ENCODE measurements at regions not wholly inside any gene's neighbourhood (a gene's known extent, or its start where the extent isn't known, plus 50 kb on each side); places are given as distances from the start of the nearest gene placed in this dataset.
A peak's percentile ranks its signal among the peaks of the same experiment; 100 is the strongest.
"Not testable (repeated sequence)": the region's sequence is repeated elsewhere in the genome, so short reads cannot be mapped to it uniquely, and the experiment has no call there.

DNA sequence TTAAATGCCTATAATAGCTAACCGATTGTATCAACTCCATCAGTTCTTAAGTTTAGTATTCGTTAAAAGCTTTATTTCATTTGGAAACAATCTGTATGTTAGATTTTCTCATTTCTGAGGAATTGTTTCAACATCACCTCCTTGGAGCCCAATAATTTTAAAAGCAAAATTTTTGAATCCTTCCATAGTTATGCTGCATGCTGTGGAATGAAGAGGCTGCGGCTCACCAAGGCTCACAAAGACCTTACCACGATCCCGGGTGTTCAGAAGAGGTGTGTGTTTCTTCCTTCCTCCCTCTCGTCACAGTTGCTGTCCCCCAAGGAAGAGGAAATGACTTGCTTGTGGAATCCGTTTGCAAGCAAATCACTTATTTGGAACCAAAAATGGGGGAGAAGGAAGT lies 143.8 kb downstream of the FGF1 start:
- no peak for ATAC-seq
- no peak overlapping the region for H3K27ac Mint-ChIP-seq
- no peaks in the 10 kb centered on the region for H3K36me3 Mint-ChIP-seq
- no peak for DNase-seq (ENCODE audit: low spot score in 2 of 2)
- no peaks in the 10 kb centered on the region for H3K9me3 Mint-ChIP-seq

DNA sequence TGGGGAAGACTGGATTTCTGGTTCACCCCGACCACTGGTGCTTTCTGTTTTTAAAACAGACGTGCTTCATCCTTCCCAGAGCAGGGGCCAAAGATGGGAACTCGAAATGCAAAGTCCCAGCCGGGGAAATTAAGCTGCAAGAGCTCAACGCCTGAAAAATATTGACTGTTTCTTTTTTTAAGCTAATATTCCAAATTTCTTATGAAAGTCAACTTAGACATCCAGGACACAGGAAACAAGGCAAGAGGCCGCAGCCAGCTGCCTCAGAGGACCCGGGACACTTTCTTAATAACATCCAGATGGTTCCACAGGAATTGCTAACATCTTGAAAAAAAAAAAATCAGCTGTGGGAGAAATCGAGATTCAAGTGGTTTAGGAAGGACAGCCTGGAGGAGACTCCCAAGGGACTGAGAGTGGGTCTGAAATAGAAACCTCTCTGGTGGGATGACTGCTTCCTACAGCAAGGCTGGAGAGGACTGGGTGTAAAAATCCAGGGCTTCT lies 144.9 kb downstream of the FGF1 start:
- H3K9me3 Mint-ChIP-seq: no peaks in the 10 kb centered on the region
- DNase-seq (ENCODE audit: low spot score in 2 of 2) (no peak), ATAC-seq (no peak)
- H3K27ac Mint-ChIP-seq: no peak overlapping the region
- H3K36me3 Mint-ChIP-seq: no peaks in the 10 kb centered on the region

DNA sequence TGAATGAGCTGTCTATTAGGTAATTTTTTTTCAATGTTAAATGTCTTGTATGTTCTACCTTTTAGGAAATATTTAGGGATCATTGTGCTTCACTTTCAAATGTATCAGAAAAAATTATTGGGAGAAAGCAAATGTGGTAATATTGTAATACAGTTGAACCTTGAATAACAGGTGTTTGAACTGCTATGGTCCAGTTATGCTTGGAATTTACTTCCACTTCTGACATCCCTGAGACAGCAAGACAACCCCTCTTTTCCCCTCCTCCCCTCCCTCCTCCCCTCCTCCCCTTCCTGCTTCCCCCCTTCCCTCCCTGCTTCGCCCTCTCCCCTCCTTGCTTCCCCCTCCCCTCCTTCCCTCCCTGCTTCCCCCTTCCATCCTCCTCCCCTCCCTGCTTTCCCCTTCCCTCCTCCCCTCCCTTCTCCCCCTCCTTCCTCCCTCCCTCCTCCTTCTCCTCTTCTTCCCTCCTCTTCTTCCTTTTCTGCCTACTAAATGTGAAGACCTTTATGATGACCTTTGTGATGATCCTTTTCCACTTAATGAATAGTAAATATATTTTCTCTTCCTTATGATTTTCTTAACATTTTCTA lies 146.6 kb downstream of the FGF1 start:
- no peak for ATAC-seq
- no peak for DNase-seq (ENCODE audit: low spot score in 2 of 2)
- Mint-ChIP-seq H3K36me3 (no peaks in the 10 kb centered on the region), H3K27ac (no peak overlapping the region), H3K9me3 (no peaks in the 10 kb centered on the region)

DNA sequence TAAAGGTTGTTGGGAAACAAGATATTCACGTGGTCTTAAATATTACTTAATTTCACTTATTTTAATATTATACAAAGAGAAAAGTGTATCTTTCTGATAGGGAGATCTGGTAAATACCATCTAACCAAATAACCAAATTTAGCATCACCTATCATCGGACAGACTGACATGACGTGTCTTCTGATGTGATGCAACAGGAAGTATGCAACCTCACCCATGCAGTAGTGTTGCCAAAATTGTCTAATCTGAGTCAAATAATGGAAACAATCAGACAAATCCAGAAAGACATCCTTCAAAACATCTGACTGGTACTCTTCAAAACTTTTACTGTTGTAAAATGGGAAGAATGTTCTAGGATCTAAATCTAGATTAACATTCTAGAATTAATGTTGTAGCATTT lies 148.0 kb downstream of the FGF1 start:
- ATAC-seq: no peak
- peaks cover 0 to 2% of the 10 kb centered on the region in 2 donors for H3K9me3 Mint-ChIP-seq
- no peaks in the 10 kb centered on the region for H3K36me3 Mint-ChIP-seq
- DNase-seq (ENCODE audit: low spot score in 2 of 2): no peak
- no peak overlapping the region for H3K27ac Mint-ChIP-seq

DNA sequence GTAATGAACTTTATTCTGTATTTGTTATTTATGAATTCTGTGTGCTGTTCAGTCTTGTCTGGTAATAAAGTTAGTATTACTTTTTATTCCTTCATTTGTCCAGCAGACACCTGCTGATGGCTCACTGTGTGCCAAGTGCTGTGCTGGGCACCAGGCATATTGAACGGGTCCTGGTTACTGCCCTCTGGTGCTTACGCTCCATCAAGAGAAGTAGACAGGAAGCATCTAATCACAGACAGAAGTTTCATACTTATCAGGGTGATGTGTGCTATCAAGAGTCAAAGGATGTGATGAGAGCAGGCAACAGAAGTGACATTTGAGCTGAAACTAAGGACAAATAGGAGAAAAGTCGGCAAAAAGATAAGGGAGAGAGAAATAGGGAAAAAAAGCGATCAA lies 153.1 kb downstream of the FGF1 start:
- H3K36me3 Mint-ChIP-seq: no peaks in the 10 kb centered on the region
- H3K9me3 Mint-ChIP-seq: peaks cover 0 to 5% of the 10 kb centered on the region in 2 donors
- no peak for ATAC-seq
- DNase-seq (ENCODE audit: low spot score in 2 of 2): no peak
- H3K27ac Mint-ChIP-seq: peak overlapping the region in 1 of 2 donors; percentile 33

DNA sequence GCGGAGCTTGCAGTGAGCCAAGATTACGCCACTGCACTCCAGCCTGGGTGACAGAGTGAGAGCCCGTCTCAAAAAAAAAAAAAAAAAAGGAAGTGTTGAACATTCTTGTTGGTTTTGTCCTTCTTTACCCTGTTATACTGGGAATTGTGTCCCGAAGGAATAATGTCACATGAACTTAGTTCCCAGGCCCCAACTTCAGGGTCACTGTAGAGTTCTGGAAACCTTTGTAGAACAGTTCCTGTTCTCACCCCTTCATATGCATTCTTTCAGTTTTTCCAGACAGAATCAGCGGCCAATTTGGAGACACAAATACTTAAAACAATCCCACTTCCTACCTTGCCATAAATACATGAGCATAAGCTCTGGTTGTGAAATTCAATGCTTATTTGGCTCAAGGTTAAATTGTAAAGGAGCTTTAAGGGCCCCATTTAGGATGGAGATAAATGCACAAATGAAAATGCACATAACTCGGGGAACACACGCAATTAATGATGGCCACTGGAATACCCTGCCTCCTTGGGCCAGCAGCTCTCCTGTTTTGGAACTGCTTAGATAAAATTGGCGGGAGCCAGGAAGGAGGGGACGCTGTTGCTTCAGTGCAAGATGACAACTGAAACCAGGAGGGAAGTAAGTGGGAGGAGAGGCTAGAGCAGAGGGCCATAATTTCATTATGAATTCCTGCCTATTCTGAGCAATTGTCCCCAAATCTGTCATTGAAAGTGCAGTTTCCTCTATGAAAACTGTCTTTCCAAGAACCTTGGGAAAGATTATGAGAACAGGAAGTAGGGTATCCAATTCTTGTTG lies 153.7 kb downstream of the FGF1 start:
- H3K9me3 Mint-ChIP-seq: peaks cover 0 to 5% of the 10 kb centered on the region in 2 donors
- peak overlapping the region in 1 of 2 donors; percentile 33 for H3K27ac Mint-ChIP-seq
- H3K36me3 Mint-ChIP-seq: no peaks in the 10 kb centered on the region
- DNase-seq (ENCODE audit: low spot score in 2 of 2): no peak
- ATAC-seq: no peak

DNA sequence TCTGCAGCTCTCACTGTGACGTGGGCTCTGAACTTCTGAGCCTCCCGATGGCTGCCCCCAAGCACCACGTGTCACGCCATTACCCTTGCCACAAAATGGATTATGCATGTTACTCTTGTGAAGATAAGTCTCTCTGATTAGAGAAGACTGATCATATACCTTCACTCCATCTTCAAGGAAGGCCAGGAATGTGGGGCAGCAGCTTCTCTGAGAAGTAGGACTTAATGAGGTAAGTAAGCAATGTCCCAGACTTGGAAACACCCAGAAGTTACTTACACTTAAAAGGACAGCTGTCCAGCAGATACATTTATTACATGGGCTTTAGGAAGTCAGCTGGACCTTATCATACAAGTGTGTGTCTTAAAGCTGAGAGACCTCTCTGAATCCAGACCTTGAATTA lies 155.0 kb downstream of the FGF1 start:
- DNase-seq (ENCODE audit: low spot score in 2 of 2) (no peak), ATAC-seq (no peak)
- Mint-ChIP-seq H3K36me3 (no peaks in the 10 kb centered on the region), H3K27ac (no peak overlapping the region), H3K9me3 (peaks cover 0 to 5% of the 10 kb centered on the region in 2 donors)

DNA sequence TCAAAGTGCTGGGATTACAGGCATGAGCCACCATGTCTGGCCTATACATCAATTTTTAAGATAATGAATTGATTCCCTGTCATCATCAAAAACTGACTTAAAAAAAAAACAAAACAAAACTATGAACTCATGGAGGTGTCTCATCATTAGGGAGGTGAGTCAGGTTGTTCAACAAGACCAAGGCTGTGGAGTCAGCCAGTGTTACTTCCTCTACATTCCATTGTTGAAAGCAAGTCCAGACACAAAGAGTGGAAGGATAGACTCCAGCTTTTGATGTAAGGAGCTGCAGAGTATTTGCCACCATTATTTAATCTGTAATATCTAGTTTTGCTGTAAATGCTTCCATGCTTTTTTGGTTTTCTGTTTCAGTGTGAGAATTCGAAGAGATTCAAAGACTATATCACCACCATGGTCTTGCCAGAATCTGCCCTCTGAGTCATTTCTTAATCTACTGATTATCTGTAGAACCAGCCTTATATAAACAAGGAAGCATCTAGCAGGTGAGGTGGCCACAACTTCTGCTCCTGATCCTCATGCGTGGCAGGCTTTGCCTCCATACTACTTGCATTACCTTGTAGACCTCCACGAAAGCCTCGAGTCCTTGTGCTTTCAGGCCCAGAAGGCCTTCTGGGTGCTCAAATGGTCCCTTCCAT lies 156.1 kb downstream of the FGF1 start:
- Mint-ChIP-seq H3K36me3 (no peaks in the 10 kb centered on the region), H3K27ac (no peak overlapping the region), H3K9me3 (peaks cover 0 to 5% of the 10 kb centered on the region in 2 donors)
- DNase-seq (ENCODE audit: low spot score in 2 of 2) (no peak), ATAC-seq (peak; percentile 31 to 43)

DNA sequence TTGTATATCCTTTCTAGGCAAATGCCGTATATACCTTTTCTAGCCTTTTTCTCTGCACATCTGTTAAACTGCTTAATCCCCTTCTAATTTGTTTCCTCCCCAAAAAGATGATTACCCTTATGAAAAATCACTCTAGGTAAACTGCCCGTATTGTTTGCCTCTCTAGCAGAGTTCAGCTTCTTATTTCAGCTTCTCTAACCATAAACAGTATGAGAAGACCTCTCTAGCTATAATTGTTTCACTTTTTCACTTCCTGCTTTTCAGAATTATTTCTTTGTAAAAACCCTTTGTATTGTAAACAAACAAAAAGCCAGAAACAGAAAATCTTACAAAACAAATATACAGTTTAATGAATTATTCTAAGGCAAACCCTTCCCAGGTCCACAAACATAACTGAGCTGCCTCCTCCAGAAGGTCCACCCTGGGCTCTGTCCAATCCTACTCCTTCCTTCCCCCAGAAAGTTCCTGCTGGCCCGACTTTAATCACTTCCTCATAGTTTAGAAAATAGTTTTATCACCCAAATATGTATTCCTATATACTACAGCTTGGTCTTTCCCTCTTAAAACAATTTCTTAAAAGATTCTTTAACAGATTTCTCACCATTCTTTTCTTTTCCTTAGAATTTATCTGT lies 158.1 kb downstream of the FGF1 start:
- Mint-ChIP-seq H3K9me3 (peaks cover 0 to 1% of the 10 kb centered on the region in 2 donors), H3K36me3 (no peaks in the 10 kb centered on the region), H3K27ac (peak overlapping the region in 1 of 2 donors; percentile 31)
- DNase-seq (ENCODE audit: low spot score in 2 of 2) (no peak), ATAC-seq (no peak)

DNA sequence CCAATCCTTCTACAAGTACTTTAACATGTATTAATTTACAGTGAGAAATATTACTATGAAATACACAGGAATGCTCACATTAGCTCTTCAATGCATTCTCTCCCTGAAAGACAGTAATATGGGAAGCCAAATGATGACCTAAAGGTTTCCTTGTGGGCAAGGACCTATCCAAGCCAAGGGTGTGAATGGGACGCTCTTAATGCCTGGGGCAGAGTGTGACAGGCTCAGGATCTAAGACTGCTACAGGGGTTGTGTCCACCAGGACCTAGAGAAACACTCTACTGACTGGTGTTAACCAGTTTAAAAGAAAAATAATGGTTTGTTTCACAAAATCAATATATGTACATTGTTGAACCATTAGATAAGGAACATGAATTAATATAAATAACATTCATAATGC lies 158.7 kb downstream of the FGF1 start:
- H3K36me3 Mint-ChIP-seq: no peaks in the 10 kb centered on the region
- ATAC-seq (no peak), DNase-seq (ENCODE audit: low spot score in 2 of 2) (no peak)
- H3K27ac Mint-ChIP-seq: no peak overlapping the region
- no peaks in the 10 kb centered on the region for H3K9me3 Mint-ChIP-seq

DNA sequence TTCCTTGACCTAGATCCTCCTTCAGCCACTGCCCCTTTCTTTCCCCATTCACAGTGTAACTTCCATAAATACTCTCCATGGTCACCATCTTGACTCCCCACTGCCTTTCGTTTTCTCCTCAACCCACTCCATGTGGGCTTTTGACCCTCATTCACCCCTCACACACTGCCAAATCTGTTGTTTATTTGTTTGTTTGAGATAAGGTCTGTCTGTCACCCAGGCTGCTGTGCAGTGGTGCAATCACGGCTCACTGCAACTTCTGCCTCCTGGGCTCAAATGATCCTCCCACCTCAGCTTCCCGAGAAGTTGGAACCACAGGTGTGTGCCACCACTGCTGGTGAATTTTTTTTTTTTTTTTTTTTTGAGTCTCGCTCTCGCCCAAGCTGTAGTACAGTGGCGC lies 162.9 kb downstream of the FGF1 start:
- no peaks in the 10 kb centered on the region for H3K36me3 Mint-ChIP-seq
- no peak for ATAC-seq
- H3K9me3 Mint-ChIP-seq: peaks cover 0 to under 1% of the 10 kb centered on the region in 2 donors
- H3K27ac Mint-ChIP-seq: no peak overlapping the region
- DNase-seq (ENCODE audit: low spot score in 2 of 2): no peak

DNA sequence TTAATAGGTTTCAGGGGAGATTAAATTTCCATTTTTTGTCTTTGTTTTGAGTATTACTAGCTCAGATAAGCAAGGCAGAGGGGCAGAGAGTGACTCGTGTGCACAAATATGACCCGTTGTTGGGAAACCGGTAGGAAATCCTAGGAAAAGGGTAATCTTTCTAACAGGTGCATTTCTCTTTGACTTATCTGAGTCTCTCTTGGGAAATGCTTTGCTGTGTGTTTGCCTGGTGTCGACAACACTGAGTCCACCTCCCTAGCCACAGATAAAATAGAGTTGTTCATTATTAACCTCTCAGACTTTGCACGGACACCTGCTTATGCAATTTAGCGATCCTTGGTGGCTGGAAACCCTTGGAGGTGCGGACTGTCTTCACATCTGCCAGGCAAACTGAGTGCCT lies 164.2 kb downstream of the FGF1 start:
- H3K36me3 Mint-ChIP-seq: peaks cover 6% of the 10 kb centered on the region in 2 donors
- peaks cover 3 to 10% of the 10 kb centered on the region in 2 donors for H3K9me3 Mint-ChIP-seq
- DNase-seq (ENCODE audit: low spot score in 2 of 2) (no peak), ATAC-seq (no peak)
- no peak overlapping the region for H3K27ac Mint-ChIP-seq

DNA sequence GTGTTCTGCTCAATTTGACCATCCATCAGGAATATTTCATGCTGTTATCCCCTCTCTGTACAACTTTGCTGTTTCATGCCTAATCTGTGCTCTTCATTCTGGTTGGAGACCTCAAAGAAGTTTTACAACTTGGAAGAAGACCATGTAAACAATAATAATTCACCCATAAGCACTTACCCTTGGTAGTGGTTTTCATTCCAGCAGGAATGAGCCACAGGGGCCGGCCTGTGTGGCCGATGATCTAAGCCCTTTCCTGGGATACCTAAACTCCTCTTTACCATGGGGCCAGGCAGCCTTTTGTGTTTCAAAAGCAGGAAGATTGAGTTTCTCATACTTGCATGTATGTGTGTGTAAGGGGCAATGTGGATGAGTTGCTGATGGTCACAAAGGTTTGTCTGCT lies 165.0 kb downstream of the FGF1 start:
- Mint-ChIP-seq H3K9me3 (peaks cover 3 to 17% of the 10 kb centered on the region in 2 donors), H3K27ac (no peak overlapping the region), H3K36me3 (peaks cover 10 to 13% of the 10 kb centered on the region in 2 donors)
- DNase-seq (ENCODE audit: low spot score in 2 of 2) (no peak), ATAC-seq (no peak)

DNA sequence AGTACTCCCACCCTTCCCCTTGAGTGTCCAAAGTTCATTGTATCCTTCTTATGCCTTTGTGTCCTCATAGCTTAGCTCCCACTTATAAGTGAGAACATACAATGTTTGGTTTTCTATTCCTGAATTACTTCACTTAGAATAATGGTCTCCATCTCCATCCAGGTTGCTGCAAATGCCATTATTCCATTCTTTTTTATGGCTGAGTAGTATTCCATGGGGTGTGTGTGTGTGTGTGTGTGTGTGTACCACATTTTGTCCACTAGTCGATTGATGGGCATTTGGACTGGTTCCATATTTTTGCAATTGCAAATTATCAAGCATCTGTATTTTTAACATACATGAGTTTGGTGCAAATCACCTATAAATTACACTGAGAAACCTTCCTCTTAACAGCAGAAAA lies 166.0 kb downstream of the FGF1 start:
- ATAC-seq; H3K27ac Mint-ChIP-seq; DNase-seq (ENCODE audit: low spot score in 2 of 2): not testable (repeated sequence)
- H3K9me3 Mint-ChIP-seq: peaks cover 3 to 17% of the 10 kb centered on the region in 2 donors
- H3K36me3 Mint-ChIP-seq: peaks cover 10 to 13% of the 10 kb centered on the region in 2 donors

DNA sequence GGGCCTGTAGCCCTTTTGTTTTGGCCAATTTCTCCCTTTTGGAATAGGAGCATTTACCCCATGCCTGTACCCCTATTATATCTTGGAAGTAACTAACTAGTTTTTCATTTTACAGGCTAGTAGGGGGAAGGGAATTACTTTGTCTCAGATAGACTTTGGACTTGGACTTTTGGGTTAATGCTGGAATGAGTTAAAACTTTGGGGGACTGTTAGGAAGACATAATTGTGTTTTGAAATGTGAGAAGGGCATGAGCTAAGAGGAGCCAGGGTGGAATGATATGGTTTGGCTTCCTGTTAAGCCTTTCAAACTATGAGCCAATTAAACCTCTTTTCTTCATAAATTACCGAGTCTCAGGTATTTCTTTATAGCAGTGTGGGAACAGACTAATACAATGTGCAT lies 168.1 kb downstream of the FGF1 start:
- Mint-ChIP-seq H3K9me3 (peaks cover 3 to 17% of the 10 kb centered on the region in 2 donors), H3K27ac (no peak overlapping the region), H3K36me3 (peaks cover 10 to 13% of the 10 kb centered on the region in 2 donors)
- no peak for ATAC-seq
- DNase-seq (ENCODE audit: low spot score in 2 of 2): no peak

DNA sequence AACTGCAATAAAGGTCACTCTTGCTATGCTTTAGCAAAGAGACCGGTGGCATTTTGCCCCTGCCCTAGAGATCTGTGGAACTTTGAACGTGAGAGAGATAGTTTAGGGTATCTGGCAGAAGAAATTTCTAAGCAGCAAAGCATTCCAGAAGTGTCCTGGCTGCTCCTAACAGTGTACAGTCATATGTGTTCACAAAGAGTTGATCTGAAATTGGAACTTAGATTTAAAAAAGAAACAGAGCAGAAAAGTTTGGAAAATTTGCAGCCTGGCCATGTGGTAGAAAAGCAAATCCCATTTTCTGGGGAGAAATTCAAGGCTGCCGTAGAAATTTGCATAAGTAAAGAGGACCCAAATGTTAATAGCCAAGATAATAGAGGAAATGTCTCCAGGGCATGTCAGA lies 169.2 kb downstream of the FGF1 start:
- peaks cover 10 to 13% of the 10 kb centered on the region in 2 donors for H3K36me3 Mint-ChIP-seq
- H3K9me3 Mint-ChIP-seq: peaks cover 3 to 17% of the 10 kb centered on the region in 2 donors
- ATAC-seq (no peak), DNase-seq (ENCODE audit: low spot score in 2 of 2) (no peak)
- H3K27ac Mint-ChIP-seq: no peak overlapping the region

DNA sequence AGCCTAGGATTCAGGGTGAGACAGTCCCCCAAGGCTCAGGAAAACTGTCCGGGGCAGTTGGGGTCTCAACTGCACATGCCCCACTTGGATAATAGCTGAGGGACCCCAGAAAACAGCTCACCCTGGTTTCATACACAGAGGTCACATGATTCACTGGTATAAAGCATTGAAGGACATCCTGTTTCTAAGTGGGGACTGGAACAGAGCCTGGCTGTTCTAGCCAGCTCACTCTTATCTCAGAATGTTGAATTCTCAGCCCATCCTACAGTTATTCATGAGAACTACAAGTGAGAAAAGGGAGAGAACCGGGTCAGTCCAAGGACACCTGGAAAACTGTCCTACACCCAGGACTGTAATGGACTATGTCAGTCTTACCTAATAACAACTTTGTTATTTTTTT lies 170.9 kb downstream of the FGF1 start:
- no peak overlapping the region for H3K27ac Mint-ChIP-seq
- H3K9me3 Mint-ChIP-seq: peaks cover 3 to 21% of the 10 kb centered on the region in 2 donors
- peaks cover 10 to 13% of the 10 kb centered on the region in 2 donors for H3K36me3 Mint-ChIP-seq
- no peak for ATAC-seq
- no peak for DNase-seq (ENCODE audit: low spot score in 2 of 2)
